ENCODE measurements at regions not wholly inside any gene's neighbourhood (a gene's known extent, or its start where the extent isn't known, plus 50 kb on each side); places are given as distances from the start of the nearest gene placed in this dataset.

GRCh38 chr21:31398574-31398973 is 54.5 kb upstream of the TIAM1 start:
- dilution Hi-C loops (cut with MboI; ENCODE audit: extremely low pct_ligation_motif_present, low sequenced_read_pairs) (no loop called here), intact Hi-C loops (cut with micrococcal nuclease) (no loop called here)
- DNase-seq (ENCODE audit: low read depth, low spot score) (no peak), FAIRE-seq (no peak)
- Histone ChIP-seq H3K9me3 (replicated peaks; ENCODE audit: control insufficient read depth, insufficient read depth, low read length) (no peaks in the 10 kb centered on the region), H3K4me1 (ENCODE audit: control insufficient read depth, extremely low read depth, insufficient read depth, low read length) (no peaks in the 10 kb centered on the region), H3K9me1 (replicated peaks; ENCODE audit: control insufficient read depth, extremely low read depth, insufficient read depth, low read length) (no peaks in the 10 kb centered on the region), H2AFZ (ENCODE audit: low read depth, low read length) (no peak overlapping the region), H3K4me2 (ENCODE audit: insufficient read depth, low read length) (no peak overlapping the region), H3K9ac (replicated peaks; ENCODE audit: extremely low read depth, insufficient read depth, low read length) (no peak overlapping the region), H3K4me3 (replicated peaks in 1 of 3; ENCODE audit: insufficient read depth in 1 of 3, low read depth in 1 of 3, low read length in 3 of 3) (no peak overlapping the region), H4K20me1 (replicated peaks; ENCODE audit: control insufficient read depth, extremely low read depth, insufficient read depth, low read length) (no peaks in the 10 kb centered on the region), H3K27me3 (ENCODE audit: control insufficient read depth in 2 of 2, insufficient read depth in 2 of 2, low read length in 2 of 2) (no peaks in the 10 kb centered on the region), H3K79me2 (ENCODE audit: control insufficient read depth, insufficient read depth, low read length) (no peaks in the 10 kb centered on the region), H3K27ac (ENCODE audit: insufficient read depth, low read depth, low read length) (no peak overlapping the region), H3K36me3 (ENCODE audit: control insufficient read depth in 2 of 2, extremely low read depth in 1 of 2, insufficient read depth in 2 of 2, low read length in 2 of 2) (no peaks in the 10 kb centered on the region)
- no TSS peak for BruUV-seq (replicated peaks)
- CTCF ChIA-PET, result no interaction called here
- POLR2A ChIA-PET, result interaction anchor here (0.6 kb wide), 1 partner anchor 806 kb away, joined by 4 read pairs; no protein-coding TSS in a partner anchor
- TF ChIP-seq MYC (IDR thresholded peaks at IDR 0.05; ENCODE audit: low read depth, low read length), result no peak
- no peak for TF ChIP-seq POLR2AphosphoS5 (IDR thresholded peaks at IDR 0.05; ENCODE audit: insufficient read depth, low read depth, low read length)
- no peak for TF ChIP-seq GATA2 (IDR thresholded peaks at IDR 0.05; ENCODE audit: insufficient read depth, insufficient read length, low read depth, low read length)
- no peak for TF ChIP-seq MAX (IDR thresholded peaks at IDR 0.05; ENCODE audit: insufficient read depth, insufficient read length)
- TF ChIP-seq FOS (IDR thresholded peaks at IDR 0.05; ENCODE audit: borderline replicate concordance, insufficient read depth, low read length), result no peak
- TF ChIP-seq POLR2A (IDR thresholded peaks at IDR 0.05; ENCODE audit: low read depth, low read length), result no peak
- no peak for TF ChIP-seq EZH2 (IDR thresholded peaks at IDR 0.05; ENCODE audit: borderline replicate concordance, low read depth, low read length, severe bottlenecking)
- no peak for TF ChIP-seq JUN (IDR thresholded peaks at IDR 0.05; ENCODE audit: borderline replicate concordance, insufficient read depth, insufficient read length, low read depth)

GRCh38 chr21:31397939-31398338 is 53.9 kb upstream of the TIAM1 start:
- DNase-seq (ENCODE audit: low read depth, low spot score) (no peak), FAIRE-seq (no peak)
- Histone ChIP-seq H3K79me2 (ENCODE audit: control insufficient read depth, insufficient read depth, low read length) (no peaks in the 10 kb centered on the region), H3K36me3 (ENCODE audit: control insufficient read depth in 2 of 2, extremely low read depth in 1 of 2, insufficient read depth in 2 of 2, low read length in 2 of 2) (no peaks in the 10 kb centered on the region), H3K27me3 (ENCODE audit: control insufficient read depth in 2 of 2, insufficient read depth in 2 of 2, low read length in 2 of 2) (no peaks in the 10 kb centered on the region), H4K20me1 (replicated peaks; ENCODE audit: control insufficient read depth, extremely low read depth, insufficient read depth, low read length) (no peaks in the 10 kb centered on the region), H3K27ac (ENCODE audit: insufficient read depth, low read depth, low read length) (no peak overlapping the region), H3K9me3 (replicated peaks; ENCODE audit: control insufficient read depth, insufficient read depth, low read length) (no peaks in the 10 kb centered on the region), H3K9me1 (replicated peaks; ENCODE audit: control insufficient read depth, extremely low read depth, insufficient read depth, low read length) (no peaks in the 10 kb centered on the region), H3K9ac (replicated peaks; ENCODE audit: extremely low read depth, insufficient read depth, low read length) (no peak overlapping the region), H3K4me3 (replicated peaks in 1 of 3; ENCODE audit: insufficient read depth in 1 of 3, low read depth in 1 of 3, low read length in 3 of 3) (no peak overlapping the region), H2AFZ (ENCODE audit: low read depth, low read length) (no peak overlapping the region), H3K4me1 (ENCODE audit: control insufficient read depth, extremely low read depth, insufficient read depth, low read length) (no peaks in the 10 kb centered on the region), H3K4me2 (ENCODE audit: insufficient read depth, low read length) (no peak overlapping the region)
- ChIA-PET CTCF (no interaction called here), POLR2A (interaction anchor here (0.6 kb wide), 1 partner anchor 806 kb away, joined by 4 read pairs; no protein-coding TSS in a partner anchor)
- dilution Hi-C loops (cut with MboI; ENCODE audit: extremely low pct_ligation_motif_present, low sequenced_read_pairs) (no loop called here), intact Hi-C loops (cut with micrococcal nuclease) (no loop called here)
- BruUV-seq (replicated peaks), result no TSS peak
- TF ChIP-seq FOS (IDR thresholded peaks at IDR 0.05; ENCODE audit: borderline replicate concordance, insufficient read depth, low read length), result no peak
